HTR-8/SVneo (cell line): ENCODE measurements at regions not wholly inside any gene's neighbourhood (a gene's known extent, or its start where the extent isn't known, plus 50 kb on each side); places are given as distances from the start of the nearest gene placed in this dataset.
A peak's percentile ranks its signal among the peaks of the same experiment; 100 is the strongest.
"Not testable (repeated sequence)": the region's sequence is repeated elsewhere in the genome, so short reads cannot be mapped to it uniquely, and the experiment has no call there.

Source experiments
- DNase-seq: peaks from one replicate; pipeline ENCODE4 v3.0.0; 2011; ENCODE audit warnings: low spot score, mixed read lengths; ENCODE audit not compliant: insufficient read length
- FAIRE-seq: peaks from 2 replicates; lab custom pipeline; 2011; peaks lifted over from hg19 to GRCh38; lab: Jason Lieb, UNC

GRCh38 chrX:40933706-40934425 lies 151.4 kb upstream of the USP9X start:
- peak; percentile 40 for FAIRE-seq
- DNase-seq = peak; percentile 41

GRCh38 chrX:40936827-40937226 lies 148.4 kb upstream of the USP9X start:
- FAIRE-seq = no peak
- DNase-seq = no peak

GRCh38 chrX:40938423-40938822 lies 146.8 kb upstream of the USP9X start:
- DNase-seq (no peak), FAIRE-seq (peak; percentile 13)

- no peak for FAIRE-seq
- DNase-seq = no peak
Measured at GRCh38 chrX:40943093-40943641, 142.1 kb upstream of the USP9X start.

- FAIRE-seq = peak; percentile 95
- DNase-seq = peak; percentile 57
Measured at GRCh38 chrX:40945361-40945713, 139.9 kb upstream of the USP9X start.

- DNase-seq (peak; percentile 39), FAIRE-seq (peak; percentile 9)
Measured at GRCh38 chrX:40947276-40947675, 138.0 kb upstream of the USP9X start.

GRCh38 chrX:40949071-40949470 lies 136.2 kb upstream of the USP9X start:
- FAIRE-seq = no peak

GRCh38 chrX:40950546-40950945 lies 134.7 kb upstream of the USP9X start:
- DNase-seq (no peak), FAIRE-seq (no peak)

More at GRCh38 chrX:40949071-40949470, 136.2 kb upstream of the USP9X start:
- DNase-seq = no peak

GRCh38 chrX:40951407-40951806 lies 133.8 kb upstream of the USP9X start:
- FAIRE-seq, DNase-seq: not testable (repeated sequence)

- DNase-seq (no peak), FAIRE-seq (no peak)
Measured at GRCh38 chrX:40952855-40953254, 132.4 kb upstream of the USP9X start.

- DNase-seq (no peak), FAIRE-seq (no peak)
Measured at GRCh38 chrX:40953369-40953768, 131.9 kb upstream of the USP9X start.

GRCh38 chrX:40960041-40960440 lies 125.2 kb upstream of the USP9X start:
- no peak for DNase-seq
- FAIRE-seq = no peak

GRCh38 chrX:40962793-40963407 lies 122.3 kb upstream of the USP9X start:
- FAIRE-seq (no peak), DNase-seq (no peak)

- DNase-seq = no peak
- no peak for FAIRE-seq
Measured at GRCh38 chrX:40964008-40964407, 121.2 kb upstream of the USP9X start.

GRCh38 chrX:40964633-40965586 lies 120.3 kb upstream of the USP9X start:
- FAIRE-seq = no peak
- DNase-seq = no peak

- no peak for DNase-seq
- no peak for FAIRE-seq
Measured at GRCh38 chrX:40966213-40966820, 118.9 kb upstream of the USP9X start.

GRCh38 chrX:40968180-40968579 lies 117.1 kb upstream of the USP9X start:
- no peak for DNase-seq
- FAIRE-seq = no peak

- DNase-seq (no peak), FAIRE-seq (no peak)
Measured at GRCh38 chrX:40971736-40972135, 113.5 kb upstream of the USP9X start.

- DNase-seq = no peak
- no peak for FAIRE-seq
Measured at GRCh38 chrX:40973619-40974018, 111.6 kb upstream of the USP9X start.

GRCh38 chrX:40975951-40976350 lies 109.3 kb upstream of the USP9X start:
- FAIRE-seq = no peak

More at GRCh38 chrX:40975951-40976350, 109.3 kb upstream of the USP9X start:
- no peak for DNase-seq
